LNCaP clone FGC (cell line): ENCODE measurements at regions not wholly inside any gene's neighbourhood (a gene's known extent, or its start where the extent isn't known, plus 50 kb on each side); places are given as distances from the start of the nearest gene placed in this dataset.

Experiments used
- DNase-seq: peaks from one replicate; pipeline ENCODE4 v3.0.0-alpha.2; 2011; ENCODE audit warnings: low read depth
- H3K4me3 ChIP-seq: 2 replicates; pipeline ENCODE4 v1.5.1; 2011; ENCODE audit warnings: mild to moderate bottlenecking, low read depth, low read length, control low read depth
- TF ChIP-seq, protein P1 (sequence below): IDR thresholded peaks from 2 replicates; pipeline ENCODE4 v1.5.1; 2012; ENCODE audit warnings: mild to moderate bottlenecking; ENCODE audit not compliant: control insufficient read depth, insufficient read depth; ENCODE audit errors: extremely low read depth

DNA sequence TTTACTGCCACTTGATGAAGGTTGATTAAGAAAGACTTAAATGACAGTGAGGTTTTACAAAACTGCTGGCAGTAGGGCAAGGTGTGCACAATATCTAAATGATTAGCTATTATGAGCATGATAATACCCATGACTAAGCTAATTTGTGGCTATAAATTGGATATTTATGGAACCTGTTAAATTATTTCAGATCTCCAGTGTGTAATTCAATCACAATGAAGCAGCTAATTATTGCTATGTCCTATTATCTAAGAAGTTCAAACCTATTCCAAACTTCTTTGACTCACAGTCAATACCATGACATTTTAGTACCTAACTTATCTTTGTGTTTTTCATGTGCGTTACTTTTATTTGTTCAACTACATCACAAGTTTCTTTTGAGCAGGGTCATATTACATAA lies 253.8 kb upstream of the MMADHC start:
- TF ChIP-seq, protein P1, sequence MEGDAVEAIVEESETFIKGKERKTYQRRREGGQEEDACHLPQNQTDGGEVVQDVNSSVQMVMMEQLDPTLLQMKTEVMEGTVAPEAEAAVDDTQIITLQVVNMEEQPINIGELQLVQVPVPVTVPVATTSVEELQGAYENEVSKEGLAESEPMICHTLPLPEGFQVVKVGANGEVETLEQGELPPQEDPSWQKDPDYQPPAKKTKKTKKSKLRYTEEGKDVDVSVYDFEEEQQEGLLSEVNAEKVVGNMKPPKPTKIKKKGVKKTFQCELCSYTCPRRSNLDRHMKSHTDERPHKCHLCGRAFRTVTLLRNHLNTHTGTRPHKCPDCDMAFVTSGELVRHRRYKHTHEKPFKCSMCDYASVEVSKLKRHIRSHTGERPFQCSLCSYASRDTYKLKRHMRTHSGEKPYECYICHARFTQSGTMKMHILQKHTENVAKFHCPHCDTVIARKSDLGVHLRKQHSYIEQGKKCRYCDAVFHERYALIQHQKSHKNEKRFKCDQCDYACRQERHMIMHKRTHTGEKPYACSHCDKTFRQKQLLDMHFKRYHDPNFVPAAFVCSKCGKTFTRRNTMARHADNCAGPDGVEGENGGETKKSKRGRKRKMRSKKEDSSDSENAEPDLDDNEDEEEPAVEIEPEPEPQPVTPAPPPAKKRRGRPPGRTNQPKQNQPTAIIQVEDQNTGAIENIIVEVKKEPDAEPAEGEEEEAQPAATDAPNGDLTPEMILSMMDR: no peak
- DNase-seq: no peak

DNA sequence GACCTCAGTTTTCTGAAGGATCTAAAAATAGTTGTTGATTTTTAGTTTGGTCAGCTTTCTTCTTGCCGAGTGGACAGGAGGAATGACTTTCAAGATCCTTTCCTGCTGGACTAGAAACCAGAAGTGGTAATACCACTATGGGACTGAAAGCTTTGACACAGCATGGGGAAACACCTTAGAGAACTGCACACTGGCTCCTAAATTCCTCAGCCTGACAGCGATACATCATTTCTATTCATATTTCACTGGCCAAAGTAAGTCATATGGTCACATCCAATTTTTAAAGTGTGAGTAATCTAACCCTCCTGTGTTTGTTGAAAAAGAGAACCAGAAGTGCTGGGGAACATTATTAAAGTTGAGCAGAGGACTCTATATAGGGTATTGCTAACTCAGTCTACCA lies 244.7 kb upstream of the MMADHC start:
- no peak for DNase-seq
- TF ChIP-seq, protein P1: no peak
- H3K4me3 ChIP-seq: no peak overlapping the region

More for the DNA sequence above, 253.8 kb upstream of the MMADHC start:
- no peak overlapping the region for H3K4me3 ChIP-seq

DNA sequence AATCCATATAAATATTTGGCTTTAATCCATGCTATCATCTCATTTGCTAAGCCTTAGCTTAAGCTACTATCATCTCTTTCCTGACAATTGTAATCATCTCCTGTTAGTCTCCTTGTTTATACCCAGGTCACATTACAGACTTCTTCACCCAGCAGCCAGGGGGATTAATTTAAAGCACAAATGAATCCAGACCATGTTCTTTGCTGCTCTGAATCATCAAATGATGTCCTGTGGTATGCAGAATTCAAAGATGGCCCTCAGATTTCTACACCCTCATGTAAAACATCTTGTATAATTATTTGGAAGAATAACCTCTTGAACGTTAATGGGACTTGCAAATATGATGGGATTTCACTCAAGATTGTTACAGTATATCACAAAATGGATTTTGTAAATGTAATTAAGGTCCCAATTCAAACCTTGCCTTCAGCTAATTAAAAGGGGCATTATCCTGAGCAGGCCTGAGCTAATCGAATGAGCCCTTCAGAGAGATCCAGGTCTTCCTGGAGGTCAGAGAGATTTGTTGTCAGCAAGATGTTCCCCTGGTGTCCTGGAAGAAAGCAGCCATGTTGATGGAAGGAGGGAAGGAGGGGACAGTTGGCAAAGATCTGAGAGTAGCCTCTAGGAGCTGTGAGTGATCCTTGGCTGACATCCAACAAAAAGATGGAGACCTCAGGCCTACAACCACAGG lies 241.1 kb upstream of the MMADHC start:
- TF ChIP-seq, protein P1: no peak
- no peak overlapping the region for H3K4me3 ChIP-seq
- DNase-seq: no peak

DNA sequence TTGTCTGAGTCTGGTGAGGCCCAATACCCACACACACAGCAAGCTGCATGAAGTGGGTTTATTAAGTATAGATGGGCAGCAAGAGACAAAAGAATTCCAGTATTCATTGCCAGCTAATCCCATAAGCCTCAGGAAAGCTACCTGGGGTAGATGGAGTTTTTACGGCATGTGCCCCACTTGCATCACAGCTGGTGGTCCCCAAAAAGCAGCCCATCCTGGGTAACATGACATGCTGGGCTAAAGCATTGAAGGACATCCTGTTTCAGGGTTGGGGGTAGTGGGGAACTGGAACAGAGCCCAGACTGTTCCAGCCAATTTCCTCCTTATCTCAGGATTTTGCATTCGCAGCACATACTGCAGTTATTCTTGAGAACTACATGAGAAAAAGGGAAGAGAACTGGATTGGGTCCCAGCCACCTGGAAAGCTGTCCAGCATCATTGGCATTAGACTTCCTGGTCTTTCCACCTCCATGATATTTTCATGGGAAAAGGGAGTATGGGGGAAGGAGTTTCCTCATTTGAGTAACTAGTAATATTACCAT lies 240.1 kb upstream of the MMADHC start:
- TF ChIP-seq, protein P1: no peak

DNA sequence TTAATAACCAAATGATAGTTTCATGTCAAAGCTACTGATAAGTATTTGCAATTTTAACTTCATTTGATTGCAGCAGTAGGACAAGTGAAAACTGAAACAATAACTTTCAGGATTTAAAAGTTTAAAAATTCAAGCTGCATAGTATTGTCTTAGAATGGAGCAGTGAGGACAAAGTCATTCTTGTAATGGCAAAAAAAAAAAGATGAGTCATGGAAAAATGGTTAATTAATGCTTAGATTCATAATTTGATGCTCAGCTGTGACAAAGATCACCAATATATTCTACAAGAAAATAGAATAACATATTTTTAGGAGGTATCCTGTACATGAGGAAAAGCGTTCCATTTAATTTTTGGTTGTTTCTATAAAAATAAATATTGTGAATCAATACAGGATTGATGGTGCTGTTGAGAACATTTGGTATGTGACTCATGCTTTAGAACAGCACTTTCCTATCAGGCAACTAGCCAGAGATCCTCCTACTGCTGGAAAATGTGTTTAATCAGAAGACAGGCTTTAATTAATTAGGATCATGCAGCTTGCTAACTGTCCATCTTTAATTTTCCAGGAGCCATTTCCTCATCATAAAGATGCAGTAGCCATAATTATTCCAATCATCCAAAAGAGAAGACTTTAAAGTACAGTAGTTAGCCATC lies 239.0 kb upstream of the MMADHC start:
- H3K4me3 ChIP-seq: no peak overlapping the region
- no peak for DNase-seq
- TF ChIP-seq, protein P1: no peak

More for the DNA sequence above, 240.1 kb upstream of the MMADHC start:
- H3K4me3 ChIP-seq: no peak overlapping the region
- no peak for DNase-seq

DNA sequence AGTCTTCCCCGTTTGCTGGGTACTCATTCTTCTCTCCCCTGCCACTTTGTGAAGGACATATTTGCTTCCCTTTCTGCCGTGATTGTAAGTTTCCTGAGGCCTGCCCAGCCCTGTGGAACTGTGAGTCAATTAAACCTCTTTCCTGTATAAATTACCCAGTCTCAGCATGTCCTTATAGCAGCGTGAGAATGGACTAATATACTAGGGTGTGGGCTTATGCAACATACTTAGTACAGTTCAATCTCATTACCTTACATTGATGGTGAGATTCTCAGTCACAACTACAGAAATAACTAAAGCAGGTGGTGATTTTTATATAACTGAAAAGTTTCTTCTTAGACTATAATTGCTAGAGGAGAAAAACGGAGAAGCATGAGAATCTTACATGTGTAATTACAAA lies 237.9 kb upstream of the MMADHC start:
- TF ChIP-seq, protein P1: no peak
- no peak overlapping the region for H3K4me3 ChIP-seq
- no peak for DNase-seq

DNA sequence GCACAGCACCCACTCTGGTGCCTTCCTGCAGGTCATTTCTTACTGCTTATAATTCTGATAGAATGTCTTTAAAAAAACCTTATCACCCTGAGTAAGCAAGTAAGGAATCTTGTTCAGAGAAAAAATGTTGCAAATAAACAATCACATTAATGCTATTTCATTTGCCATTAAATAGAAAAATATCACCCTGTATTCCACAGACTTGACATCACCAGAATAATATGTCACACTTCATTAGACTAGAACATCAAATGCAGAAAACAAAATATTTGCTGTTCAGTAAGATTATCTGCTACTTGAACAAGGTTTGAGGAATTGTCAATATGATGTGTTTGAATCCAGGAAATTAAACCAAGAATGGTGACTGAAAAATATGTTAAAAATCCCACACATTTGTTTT lies 236.6 kb upstream of the MMADHC start:
- DNase-seq: no peak
- H3K4me3 ChIP-seq: no peak overlapping the region
- TF ChIP-seq, protein P1: no peak
